IMR-90 (cell line): ENCODE measurements at regions not wholly inside any gene's neighbourhood (a gene's known extent, or its start where the extent isn't known, plus 50 kb on each side); places are given as distances from the start of the nearest gene placed in this dataset.

Experiments used
- ATAC-seq: fragments of 200-7000 bp; cut with Tn5 transposase; 2 replicates; pipeline ENCODE4 v1.9.1; 2020; ENCODE audit warnings: low read depth, mild to moderate bottlenecking, moderate library complexity
- BruUV-seq: library from RNA; stranded (reverse); fragments of 400-500 nt; replicated peaks from 2 replicates; lab custom pipeline; 2021; lab: Mats Ljungman, UMichigan
- CTCF ChIA-PET: fragments of 300-600 bp; formaldehyde crosslinking; extraction: SDS; loops from one replicate; lab custom pipeline; 2021; ENCODE audit warnings: antibody characterized with exemption; lab: Yijun Ruan, JAX
- POLR2A ChIA-PET: fragments of 300-600 bp; sonication (Branson Sonifier 250); formaldehyde crosslinking; loops from one replicate; lab custom pipeline; 2022; ENCODE audit warnings: antibody characterized with exemption; ENCODE audit not compliant: unreplicated experiment; lab: Charles Lee
- DNase-seq: peaks from one replicate; pipeline ENCODE4 v3.0.0; 2013
- H2AFZ ChIP-seq: replicated peaks from 2 replicates; pipeline ENCODE3; 2013; ENCODE audit warnings: low read length, mild to moderate bottlenecking; ENCODE audit not compliant: poor library complexity
- H2AK5ac ChIP-seq: 2 replicates; pipeline ENCODE4 v1.6.1; 2013; ENCODE audit warnings: low read depth, low read length, inconsistent platforms
- H2AK9ac ChIP-seq: replicated peaks from 2 replicates; pipeline ENCODE3; 2013; ENCODE audit warnings: mild to moderate bottlenecking, low read depth, low read length, moderate library complexity; ENCODE audit not compliant: poor library complexity
- H2BK120ac ChIP-seq: 2 replicates; pipeline ENCODE4 v1.6.1; 2013; ENCODE audit warnings: low read depth, low read length, inconsistent platforms
- H2BK15ac ChIP-seq: 3 replicates; pipeline ENCODE4 v1.6.1; 2013; ENCODE audit warnings: low read depth, low read length, inconsistent platforms
- H2BK20ac ChIP-seq: 2 replicates; pipeline ENCODE4 v1.6.1; 2013; ENCODE audit warnings: low read depth, mild to moderate bottlenecking, inconsistent platforms, low read length, moderate library complexity
- H2BK5ac ChIP-seq: 2 replicates; pipeline ENCODE4 v1.6.1; 2013; ENCODE audit warnings: mild to moderate bottlenecking, low read depth, low read length, inconsistent platforms; ENCODE audit not compliant: poor library complexity, severe bottlenecking
- H3K14ac ChIP-seq: replicated peaks from 2 replicates; pipeline ENCODE4 v1.6.1; 2013; ENCODE audit warnings: low read depth, low read length, inconsistent platforms
- H3K18ac ChIP-seq: 2 replicates; pipeline ENCODE4 v1.6.1; 2013; ENCODE audit warnings: low read depth, low read length, control low read depth
- H3K23ac ChIP-seq: 2 replicates; pipeline ENCODE4 v1.6.1; 2013; ENCODE audit warnings: low read depth, low read length, inconsistent platforms
- H3K27ac ChIP-seq: 2 replicates; pipeline ENCODE4 v1.5.1; 2013; ENCODE audit warnings: mild to moderate bottlenecking, control low read depth, low read length; ENCODE audit not compliant: insufficient read depth
- H3K27me3 ChIP-seq: 2 replicates; pipeline ENCODE4 v1.6.1; 2013; ENCODE audit warnings: low read length; ENCODE audit not compliant: control insufficient read depth, insufficient read depth
- H3K36me3 ChIP-seq: 2 replicates; pipeline ENCODE4 v1.6.1; 2013; ENCODE audit warnings: low read length, mixed read lengths; ENCODE audit not compliant: control insufficient read depth, insufficient read depth
- H3K4ac ChIP-seq: 2 replicates; pipeline ENCODE4 v1.6.1; 2013; ENCODE audit warnings: low read depth, low read length, inconsistent platforms
- H3K4me1 ChIP-seq: 2 replicates; pipeline ENCODE4 v1.6.1; 2013; ENCODE audit warnings: low read length, mixed read lengths; ENCODE audit not compliant: control insufficient read depth, insufficient read depth
- H3K4me2 ChIP-seq: 2 replicates; pipeline ENCODE4 v1.6.1; 2013; ENCODE audit warnings: low read depth, mild to moderate bottlenecking, control low read depth, low read length, moderate library complexity
- H3K4me3 ChIP-seq: 2 replicates; pipeline ENCODE4 v1.5.1; 2013; ENCODE audit warnings: low read depth, mild to moderate bottlenecking, control low read depth, low read length, moderate library complexity; ENCODE audit not compliant: insufficient read depth
- H3K56ac ChIP-seq: 2 replicates; pipeline ENCODE4 v1.6.1; 2013; ENCODE audit warnings: low read length, inconsistent platforms; ENCODE audit not compliant: insufficient read depth; ENCODE audit errors: extremely low read depth
- H3K79me1 ChIP-seq, 2 experiments: 2 replicates each; pipeline ENCODE4 v1.6.1; 2013; ENCODE audit warnings: low read length in 2 of 2, inconsistent platforms in 1 of 2, low read depth in 1 of 2
- H3K9ac ChIP-seq: 2 replicates; pipeline ENCODE4 v1.6.1; 2013; ENCODE audit warnings: low read depth, low read length, control low read depth
- H3K9me1 ChIP-seq: 2 replicates; pipeline ENCODE4 v1.6.1; 2013; ENCODE audit warnings: low read length, inconsistent platforms; ENCODE audit not compliant: insufficient read depth
- H3K9me3 ChIP-seq: 2 replicates; pipeline ENCODE4 v1.6.1; 2013; ENCODE audit warnings: low read length; ENCODE audit not compliant: control insufficient read depth, insufficient read depth
- H4K20me1 ChIP-seq: 2 replicates; pipeline ENCODE4 v1.6.1; 2013; ENCODE audit warnings: low read length, inconsistent platforms; ENCODE audit not compliant: insufficient read depth
- H4K5ac ChIP-seq: 2 replicates; pipeline ENCODE4 v1.6.1; 2013; ENCODE audit warnings: mild to moderate bottlenecking, low read depth, low read length, control low read depth
- H4K8ac ChIP-seq, 2 experiments: 2 replicates each; pipeline ENCODE4 v1.6.1; 2013; ENCODE audit warnings: low read depth in 2 of 2, low read length in 2 of 2, control low read depth in 1 of 2, inconsistent platforms in 1 of 2
- H4K91ac ChIP-seq: 2 replicates; pipeline ENCODE4 v1.6.1; 2013; ENCODE audit warnings: low read depth, low read length, inconsistent platforms; ENCODE audit not compliant: insufficient read depth
- NFE2L2 ChIP-seq: fragments of 150-350 bp; IDR thresholded peaks from 2 replicates; pipeline ENCODE4 v1.6.1; 2016; ENCODE audit warnings: low read depth, mild to moderate bottlenecking, low read length
- POLR2A ChIP-seq: IDR thresholded peaks from 2 replicates; pipeline ENCODE4 v1.6.1; 2012; ENCODE audit warnings: mild to moderate bottlenecking, low read depth, low read length
- RAD21 ChIP-seq: IDR thresholded peaks from 2 replicates; pipeline ENCODE4 v1.6.1; 2012; ENCODE audit warnings: low read length, improper control_type of control experiment
- RCOR1 ChIP-seq: IDR thresholded peaks from 2 replicates; pipeline ENCODE4 v1.6.1; 2012; ENCODE audit warnings: mild to moderate bottlenecking, low read length, improper control_type of control experiment; ENCODE audit not compliant: insufficient replicate concordance
- SMC3 ChIP-seq: fragments of 150-350 bp; IDR thresholded peaks from 2 replicates; pipeline ENCODE4 v1.6.1; 2016; ENCODE audit warnings: low read depth, mild to moderate bottlenecking, antibody characterized with exemption, low read length, moderate library complexity
- WGBS, 2 experiments: methylation state at CpG; one replicate each; pipeline versions ENCODE4 v1.1.5 to v1.1.7; 2013; ENCODE audit warnings: missing lambda C conversion rate in 2 of 2; ENCODE audit not compliant: insufficient read length in 1 of 2; ENCODE audit errors: extremely low coverage in 2 of 2; 5-methylcytosine and 5-hydroxymethylcytosine counted together
- dilution Hi-C: fragments of 300-500 bp; cut with HindIII; formaldehyde crosslinking; loops from one replicate; pipeline ENCODE4 v1.14.3; 2018; ENCODE audit warnings: low sequenced_read_pairs; ENCODE audit not compliant: unreplicated experiment
- in situ Hi-C: fragments of 300-500 bp; cut with MboI; formaldehyde crosslinking; loops from 3 replicates; pipeline ENCODE4 v1.14.3; 2019; ENCODE audit warnings: low sequenced_read_pairs, inconsistent platforms, mixed read lengths
- intact Hi-C: fragments of 100-400 bp; cut with micrococcal nuclease; formaldehyde crosslinking; loops from 2 replicates; pipeline ENCODE4 v1.10.0; 2022
- TF ChIP-seq, protein P1 (sequence below): fragments of 150-350 bp; IDR thresholded peaks from 2 replicates; pipeline ENCODE4 v1.6.1; 2017; ENCODE audit warnings: mild to moderate bottlenecking, antibody characterized with exemption, low read length, low read depth
- TF ChIP-seq, protein P2 (sequence below): conservative IDR thresholded peaks from 2 replicates; pipeline ENCODE4 v1.5.1; 2012; ENCODE audit warnings: mild to moderate bottlenecking, low read depth, low read length, improper control_type of control experiment

- no peak overlapping the region for H2BK15ac ChIP-seq
- H4K5ac ChIP-seq: no peak overlapping the region
- H4K8ac ChIP-seq: no peak overlapping the region
- H3K4ac ChIP-seq: no peak overlapping the region
- H3K9ac ChIP-seq: no peak overlapping the region
- H3K79me1 ChIP-seq: no peaks in the 10 kb centered on the region
- no peak overlapping the region for H2BK120ac ChIP-seq
- no peak overlapping the region for H2AK5ac ChIP-seq
- H3K4me2 ChIP-seq: no peak overlapping the region
- dilution Hi-C loops: no loop called here
- in situ Hi-C loops: no loop called here
- H3K9me3 ChIP-seq: no peaks in the 10 kb centered on the region
- H3K56ac ChIP-seq: no peak overlapping the region
- no peak overlapping the region for H3K27ac ChIP-seq
- DNase-seq (no peak), ATAC-seq (no peak)
- H3K4me1 ChIP-seq: no peaks in the 10 kb centered on the region
- POLR2A ChIA-PET: no interaction called here
- CTCF ChIA-PET: interaction anchor here (0.6 kb wide), 1 partner anchor 1525 kb away, joined by 3 read pairs; no protein-coding TSS in a partner anchor
- no CpG with 5 or more reads among the region's 4 CpGs for WGBS, 2 experiments
- H3K9me1 ChIP-seq: no peaks in the 10 kb centered on the region
- H3K18ac ChIP-seq: no peak overlapping the region
- BruUV-seq: no TSS peak
- TF ChIP-seq RCOR1 (no peak), NFE2L2 (no peak), POLR2A (no peak), RAD21 (no peak), SMC3 (no peak)
- TF ChIP-seq, protein P1, sequence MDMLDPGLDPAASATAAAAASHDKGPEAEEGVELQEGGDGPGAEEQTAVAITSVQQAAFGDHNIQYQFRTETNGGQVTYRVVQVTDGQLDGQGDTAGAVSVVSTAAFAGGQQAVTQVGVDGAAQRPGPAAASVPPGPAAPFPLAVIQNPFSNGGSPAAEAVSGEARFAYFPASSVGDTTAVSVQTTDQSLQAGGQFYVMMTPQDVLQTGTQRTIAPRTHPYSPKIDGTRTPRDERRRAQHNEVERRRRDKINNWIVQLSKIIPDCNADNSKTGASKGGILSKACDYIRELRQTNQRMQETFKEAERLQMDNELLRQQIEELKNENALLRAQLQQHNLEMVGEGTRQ: no peak
- TF ChIP-seq, protein P2, sequence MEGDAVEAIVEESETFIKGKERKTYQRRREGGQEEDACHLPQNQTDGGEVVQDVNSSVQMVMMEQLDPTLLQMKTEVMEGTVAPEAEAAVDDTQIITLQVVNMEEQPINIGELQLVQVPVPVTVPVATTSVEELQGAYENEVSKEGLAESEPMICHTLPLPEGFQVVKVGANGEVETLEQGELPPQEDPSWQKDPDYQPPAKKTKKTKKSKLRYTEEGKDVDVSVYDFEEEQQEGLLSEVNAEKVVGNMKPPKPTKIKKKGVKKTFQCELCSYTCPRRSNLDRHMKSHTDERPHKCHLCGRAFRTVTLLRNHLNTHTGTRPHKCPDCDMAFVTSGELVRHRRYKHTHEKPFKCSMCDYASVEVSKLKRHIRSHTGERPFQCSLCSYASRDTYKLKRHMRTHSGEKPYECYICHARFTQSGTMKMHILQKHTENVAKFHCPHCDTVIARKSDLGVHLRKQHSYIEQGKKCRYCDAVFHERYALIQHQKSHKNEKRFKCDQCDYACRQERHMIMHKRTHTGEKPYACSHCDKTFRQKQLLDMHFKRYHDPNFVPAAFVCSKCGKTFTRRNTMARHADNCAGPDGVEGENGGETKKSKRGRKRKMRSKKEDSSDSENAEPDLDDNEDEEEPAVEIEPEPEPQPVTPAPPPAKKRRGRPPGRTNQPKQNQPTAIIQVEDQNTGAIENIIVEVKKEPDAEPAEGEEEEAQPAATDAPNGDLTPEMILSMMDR: no peak
- no peak overlapping the region for H3K4me3 ChIP-seq
- intact Hi-C loops: no loop called here
- no peak overlapping the region for H3K23ac ChIP-seq
- no peaks in the 10 kb centered on the region for H3K36me3 ChIP-seq
- H2BK20ac ChIP-seq: no peak overlapping the region
- no peaks in the 10 kb centered on the region for H3K27me3 ChIP-seq
- H2BK5ac ChIP-seq: no peak overlapping the region
- no peak overlapping the region for H4K91ac ChIP-seq
- H3K14ac ChIP-seq: no peak overlapping the region
- no peak overlapping the region for H2AFZ ChIP-seq
- H4K20me1 ChIP-seq: no peaks in the 10 kb centered on the region
- no peak overlapping the region for H2AK9ac ChIP-seq
Measured at GRCh38 chr1:208433971-208434370, 189.8 kb upstream of the PLXNA2 start.
